A673 (cell line): ENCODE measurements at regions not wholly inside any gene's neighbourhood (a gene's known extent, or its start where the extent isn't known, plus 50 kb on each side); places are given as distances from the start of the nearest gene placed in this dataset.

ENCODE experiments used
- EZH2 ChIP-seq: fragments of 200-600 bp; sonication (generic); IDR thresholded peaks from 2 replicates; pipeline ENCODE4 v1.6.1; 2017; ENCODE audit warnings: borderline replicate concordance, low read depth, mild to moderate bottlenecking, mixed read lengths, antibody characterized with exemption, low read length; ENCODE audit not compliant: poor library complexity, severe bottlenecking
- TF ChIP-seq, protein P1 (sequence below): fragments of 300-800, 200-600 bp; sonication (generic); conservative IDR thresholded peaks from 2 replicates; pipeline ENCODE4 v1.5.1; 2017; ENCODE audit warnings: low read depth, mild to moderate bottlenecking, antibody characterized with exemption, low read length, moderate library complexity, mixed read lengths

GRCh38 chr22:49087198-49087597 lies 740.5 kb downstream of the BRD1 start:
- TF ChIP-seq, protein P1, sequence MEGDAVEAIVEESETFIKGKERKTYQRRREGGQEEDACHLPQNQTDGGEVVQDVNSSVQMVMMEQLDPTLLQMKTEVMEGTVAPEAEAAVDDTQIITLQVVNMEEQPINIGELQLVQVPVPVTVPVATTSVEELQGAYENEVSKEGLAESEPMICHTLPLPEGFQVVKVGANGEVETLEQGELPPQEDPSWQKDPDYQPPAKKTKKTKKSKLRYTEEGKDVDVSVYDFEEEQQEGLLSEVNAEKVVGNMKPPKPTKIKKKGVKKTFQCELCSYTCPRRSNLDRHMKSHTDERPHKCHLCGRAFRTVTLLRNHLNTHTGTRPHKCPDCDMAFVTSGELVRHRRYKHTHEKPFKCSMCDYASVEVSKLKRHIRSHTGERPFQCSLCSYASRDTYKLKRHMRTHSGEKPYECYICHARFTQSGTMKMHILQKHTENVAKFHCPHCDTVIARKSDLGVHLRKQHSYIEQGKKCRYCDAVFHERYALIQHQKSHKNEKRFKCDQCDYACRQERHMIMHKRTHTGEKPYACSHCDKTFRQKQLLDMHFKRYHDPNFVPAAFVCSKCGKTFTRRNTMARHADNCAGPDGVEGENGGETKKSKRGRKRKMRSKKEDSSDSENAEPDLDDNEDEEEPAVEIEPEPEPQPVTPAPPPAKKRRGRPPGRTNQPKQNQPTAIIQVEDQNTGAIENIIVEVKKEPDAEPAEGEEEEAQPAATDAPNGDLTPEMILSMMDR: no peak
- TF ChIP-seq EZH2: no peak
